Stomach smooth muscle (tissue), 2 donors: ENCODE measurements at regions not wholly inside any gene's neighbourhood (a gene's known extent, or its start where the extent isn't known, plus 50 kb on each side); places are given as distances from the start of the nearest gene placed in this dataset.

ENCODE experiments used
- H3K27ac ChIP-seq: one replicate; pipeline ENCODE4 v1.7.0; 2013; ENCODE audit warnings: mild to moderate bottlenecking, low read length, inconsistent platforms
- H3K27me3 ChIP-seq, 2 donors: one replicate each; pipeline ENCODE4 v1.7.0; 2013; ENCODE audit warnings: low read length in 2 of 2; ENCODE audit not compliant: insufficient read depth in 2 of 2, control insufficient read depth in 1 of 2
- H3K36me3 ChIP-seq, 2 donors: one replicate each; pipeline ENCODE4 v1.7.0; 2013; ENCODE audit warnings: low read length in 2 of 2; ENCODE audit not compliant: control insufficient read depth in 2 of 2, insufficient read depth in 2 of 2
- H3K4me1 ChIP-seq: one replicate; pipeline ENCODE4 v1.7.0; 2013; ENCODE audit warnings: low read length; ENCODE audit not compliant: control insufficient read depth, insufficient read depth
- H3K4me3 ChIP-seq, 2 donors: one replicate each; pipeline ENCODE4 v1.7.0; 2013; ENCODE audit warnings: low read length in 2 of 2
- H3K9ac ChIP-seq, 2 donors: one replicate each; pipeline ENCODE4 v1.7.0; 2013; ENCODE audit warnings: low read length in 2 of 2, mild to moderate bottlenecking in 1 of 2
- H3K9me3 ChIP-seq, 2 donors: one replicate each; pipeline ENCODE4 v1.7.0; 2013; ENCODE audit warnings: low read length in 2 of 2; ENCODE audit not compliant: control insufficient read depth in 2 of 2
- donor health status: healthy.
- donor health status: Pancreatic carcinoma.

- no peaks in the 10 kb centered on the region for H3K36me3 ChIP-seq
- H3K9ac ChIP-seq, result no peak overlapping the region
- H3K27me3 ChIP-seq, result peaks cover 0 to 2% of the 10 kb centered on the region in 2 donors
- H3K27ac ChIP-seq, result no peak overlapping the region
- H3K4me1 ChIP-seq, result no peaks in the 10 kb centered on the region
- H3K9me3 ChIP-seq, result peaks cover 0 to 2% of the 10 kb centered on the region in 2 donors
- no peak overlapping the region for H3K4me3 ChIP-seq
Observed at GRCh38 chr16:80389338-80389737, 151.5 kb upstream of the DYNLRB2 start.

GRCh38 chr16:80387318-80387921 is 153.4 kb upstream of the DYNLRB2 start:
- Histone ChIP-seq H3K9ac (no peak overlapping the region), H3K4me1 (no peaks in the 10 kb centered on the region), H3K27ac (no peak overlapping the region), H3K9me3 (no peaks in the 10 kb centered on the region), H3K36me3 (no peaks in the 10 kb centered on the region), H3K27me3 (peaks cover 0 to 2% of the 10 kb centered on the region in 2 donors), H3K4me3 (no peak overlapping the region)

GRCh38 chr16:80384862-80385261 is 155.9 kb upstream of the DYNLRB2 start:
- no peaks in the 10 kb centered on the region for H3K9me3 ChIP-seq
- no peak overlapping the region for H3K27ac ChIP-seq
- no peaks in the 10 kb centered on the region for H3K4me1 ChIP-seq
- H3K9ac ChIP-seq, result no peak overlapping the region
- H3K27me3 ChIP-seq, result peaks cover 0 to 4% of the 10 kb centered on the region in 2 donors
- no peak overlapping the region for H3K4me3 ChIP-seq
- H3K36me3 ChIP-seq, result no peaks in the 10 kb centered on the region

- Histone ChIP-seq H3K27ac (no peak overlapping the region), H3K4me1 (no peaks in the 10 kb centered on the region), H3K4me3 (no peak overlapping the region), H3K9ac (no peak overlapping the region), H3K27me3 (peaks cover 0 to 3% of the 10 kb centered on the region in 2 donors), H3K9me3 (no peaks in the 10 kb centered on the region), H3K36me3 (no peaks in the 10 kb centered on the region)
Observed at GRCh38 chr16:80380514-80380913, 160.3 kb upstream of the DYNLRB2 start.

- Histone ChIP-seq H3K27ac (no peak overlapping the region), H3K36me3 (no peaks in the 10 kb centered on the region), H3K9me3 (peaks cover 4 to 6% of the 10 kb centered on the region in 2 donors), H3K4me1 (no peaks in the 10 kb centered on the region), H3K4me3 (no peak overlapping the region), H3K9ac (no peak overlapping the region), H3K27me3 (peaks cover 0 to 2% of the 10 kb centered on the region in 2 donors)
Observed at GRCh38 chr16:80377096-80377956, 163.5 kb upstream of the DYNLRB2 start.

GRCh38 chr16:80375973-80376372 is 164.8 kb upstream of the DYNLRB2 start:
- Histone ChIP-seq H3K4me1 (no peaks in the 10 kb centered on the region), H3K27ac (no peak overlapping the region), H3K9ac (no peak overlapping the region), H3K36me3 (no peaks in the 10 kb centered on the region), H3K4me3 (no peak overlapping the region), H3K27me3 (no peaks in the 10 kb centered on the region), H3K9me3 (peaks cover 4 to 6% of the 10 kb centered on the region in 2 donors)

- Histone ChIP-seq H3K36me3 (no peaks in the 10 kb centered on the region), H3K4me3 (no peak overlapping the region), H3K9me3 (peaks cover 4 to 6% of the 10 kb centered on the region in 2 donors)
Observed at GRCh38 chr16:80375513-80375912, 165.3 kb upstream of the DYNLRB2 start.

GRCh38 chr16:80372341-80372740 is 168.5 kb upstream of the DYNLRB2 start:
- Histone ChIP-seq H3K9me3 (peaks cover 4 to 6% of the 10 kb centered on the region in 2 donors), H3K36me3 (no peaks in the 10 kb centered on the region), H3K9ac (no peak overlapping the region), H3K27ac (no peak overlapping the region), H3K4me1 (peaks cover 6% of the 10 kb centered on the region), H3K4me3 (no peak overlapping the region), H3K27me3 (no peaks in the 10 kb centered on the region)

More at GRCh38 chr16:80375513-80375912, 165.3 kb upstream of the DYNLRB2 start:
- Histone ChIP-seq H3K9ac (no peak overlapping the region), H3K4me1 (no peaks in the 10 kb centered on the region), H3K27ac (no peak overlapping the region), H3K27me3 (no peaks in the 10 kb centered on the region)

- Histone ChIP-seq H3K9me3 (peaks cover 4 to 6% of the 10 kb centered on the region in 2 donors), H3K4me1 (peaks cover 6% of the 10 kb centered on the region), H3K9ac (peak overlapping the region in 1 of 2 donors; percentile 5), H3K4me3 (no peak overlapping the region), H3K27ac (no peak overlapping the region), H3K27me3 (no peaks in the 10 kb centered on the region), H3K36me3 (no peaks in the 10 kb centered on the region)
Observed at GRCh38 chr16:80369138-80369958, 171.4 kb upstream of the DYNLRB2 start.

- H3K36me3 ChIP-seq, result no peaks in the 10 kb centered on the region
- H3K4me3 ChIP-seq, result no peak overlapping the region
- no peak overlapping the region for H3K27ac ChIP-seq
- no peaks in the 10 kb centered on the region for H3K27me3 ChIP-seq
- H3K4me1 ChIP-seq, result peaks cover 6% of the 10 kb centered on the region
- H3K9ac ChIP-seq, result no peak overlapping the region
- H3K9me3 ChIP-seq, result no peaks in the 10 kb centered on the region
Observed at GRCh38 chr16:80367037-80367658, 173.6 kb upstream of the DYNLRB2 start.
